Calu3 (cell line): ENCODE measurements at regions not wholly inside any gene's neighbourhood (a gene's known extent, or its start where the extent isn't known, plus 50 kb on each side); places are given as distances from the start of the nearest gene placed in this dataset.

Experiments
- BruUV-seq: library from RNA; stranded (reverse); fragments of 400-500 nt; replicated peaks from 2 replicates; lab custom pipeline; 2021; lab: Mats Ljungman, UMichigan
- CTCF ChIA-PET: fragments of 300-600 bp; sonication (Branson Sonifier 250); formaldehyde crosslinking; loops from one replicate; lab custom pipeline; 2022; ENCODE audit warnings: antibody characterized with exemption; lab: Charles Lee
- DNase-seq: peaks from one replicate; pipeline ENCODE4 v3.0.0; 2022
- H3K27ac Mint-ChIP-seq: one replicate; pipeline ENCODE4 v1.8.0; 2022; ENCODE audit warnings: mixed read lengths; ENCODE audit not compliant: unreplicated experiment
- H3K27me3 Mint-ChIP-seq: one replicate; pipeline ENCODE4 v1.8.0; 2022; ENCODE audit warnings: mixed read lengths; ENCODE audit not compliant: unreplicated experiment
- H3K36me3 Mint-ChIP-seq: one replicate; pipeline ENCODE4 v1.8.0; 2022; ENCODE audit warnings: mild to moderate bottlenecking, moderate library complexity, mixed read lengths; ENCODE audit not compliant: insufficient read depth, unreplicated experiment
- H3K4me1 Mint-ChIP-seq: one replicate; pipeline ENCODE4 v1.8.0; 2022; ENCODE audit warnings: mild to moderate bottlenecking, low read depth, mixed read lengths; ENCODE audit not compliant: unreplicated experiment
- H3K4me3 Mint-ChIP-seq: one replicate; pipeline ENCODE4 v1.8.0; 2022; ENCODE audit warnings: mild to moderate bottlenecking, low read depth, moderate library complexity, mixed read lengths; ENCODE audit not compliant: unreplicated experiment
- H3K9me3 Mint-ChIP-seq: one replicate; pipeline ENCODE4 v1.8.0; 2022; ENCODE audit warnings: low read depth, mixed read lengths; ENCODE audit not compliant: unreplicated experiment
- intact Hi-C: fragments of 100-400 bp; cut with micrococcal nuclease; formaldehyde crosslinking; loops from one replicate; pipeline ENCODE4 v1.10.0; 2022; ENCODE audit not compliant: unreplicated experiment
- TF ChIP-seq, protein P1 (sequence below): fragments of 200-600 bp; IDR thresholded peaks from one replicate; pipeline ENCODE4 v1.8.0; 2022; ENCODE audit warnings: antibody characterized with exemption; ENCODE audit not compliant: unreplicated experiment

GRCh38 chr13:44268980-44269379, 104.6 kb upstream of the SERP2 start:
- no peak overlapping the region for H3K27ac Mint-ChIP-seq
- H3K36me3 Mint-ChIP-seq, result no peaks in the 10 kb centered on the region
- intact Hi-C loops, result no loop called here
- no peak for DNase-seq
- CTCF ChIA-PET, result no interaction called here
- peaks cover 6% of the 10 kb centered on the region for H3K9me3 Mint-ChIP-seq
- no peak overlapping the region for H3K4me3 Mint-ChIP-seq
- H3K27me3 Mint-ChIP-seq, result no peaks in the 10 kb centered on the region
- peaks cover 10% of the 10 kb centered on the region for H3K4me1 Mint-ChIP-seq
- no TSS peak for BruUV-seq
- TF ChIP-seq, protein P1, sequence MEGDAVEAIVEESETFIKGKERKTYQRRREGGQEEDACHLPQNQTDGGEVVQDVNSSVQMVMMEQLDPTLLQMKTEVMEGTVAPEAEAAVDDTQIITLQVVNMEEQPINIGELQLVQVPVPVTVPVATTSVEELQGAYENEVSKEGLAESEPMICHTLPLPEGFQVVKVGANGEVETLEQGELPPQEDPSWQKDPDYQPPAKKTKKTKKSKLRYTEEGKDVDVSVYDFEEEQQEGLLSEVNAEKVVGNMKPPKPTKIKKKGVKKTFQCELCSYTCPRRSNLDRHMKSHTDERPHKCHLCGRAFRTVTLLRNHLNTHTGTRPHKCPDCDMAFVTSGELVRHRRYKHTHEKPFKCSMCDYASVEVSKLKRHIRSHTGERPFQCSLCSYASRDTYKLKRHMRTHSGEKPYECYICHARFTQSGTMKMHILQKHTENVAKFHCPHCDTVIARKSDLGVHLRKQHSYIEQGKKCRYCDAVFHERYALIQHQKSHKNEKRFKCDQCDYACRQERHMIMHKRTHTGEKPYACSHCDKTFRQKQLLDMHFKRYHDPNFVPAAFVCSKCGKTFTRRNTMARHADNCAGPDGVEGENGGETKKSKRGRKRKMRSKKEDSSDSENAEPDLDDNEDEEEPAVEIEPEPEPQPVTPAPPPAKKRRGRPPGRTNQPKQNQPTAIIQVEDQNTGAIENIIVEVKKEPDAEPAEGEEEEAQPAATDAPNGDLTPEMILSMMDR, result no peak

DNA sequence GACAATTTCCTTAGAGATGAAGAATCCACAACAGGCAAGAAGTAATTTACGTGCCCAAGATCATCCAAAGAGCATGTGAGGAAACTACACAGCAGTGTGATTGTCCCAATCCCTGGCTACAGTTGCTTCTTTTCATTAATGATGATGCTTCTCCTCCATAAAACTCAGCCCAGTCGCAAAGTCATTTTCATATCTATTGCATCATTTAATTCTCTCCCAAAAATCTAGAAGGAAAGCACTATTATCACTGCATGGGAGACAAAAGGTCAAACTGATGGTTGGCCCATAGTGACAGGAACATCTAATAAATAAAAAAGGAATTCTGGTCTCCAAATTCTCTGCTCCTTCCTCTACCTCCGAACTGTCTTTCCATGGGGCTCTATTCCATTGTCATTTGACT, 103.5 kb upstream of the SERP2 start:
- TF ChIP-seq, protein P1, result no peak
- no TSS peak for BruUV-seq
- Mint-ChIP-seq H3K4me3 (no peak overlapping the region), H3K36me3 (no peaks in the 10 kb centered on the region), H3K4me1 (peaks cover 21% of the 10 kb centered on the region), H3K27me3 (no peaks in the 10 kb centered on the region), H3K27ac (no peak overlapping the region), H3K9me3 (peaks cover 6% of the 10 kb centered on the region)
- DNase-seq, result no peak
- intact Hi-C loops, result no loop called here
- CTCF ChIA-PET, result no interaction called here

DNA sequence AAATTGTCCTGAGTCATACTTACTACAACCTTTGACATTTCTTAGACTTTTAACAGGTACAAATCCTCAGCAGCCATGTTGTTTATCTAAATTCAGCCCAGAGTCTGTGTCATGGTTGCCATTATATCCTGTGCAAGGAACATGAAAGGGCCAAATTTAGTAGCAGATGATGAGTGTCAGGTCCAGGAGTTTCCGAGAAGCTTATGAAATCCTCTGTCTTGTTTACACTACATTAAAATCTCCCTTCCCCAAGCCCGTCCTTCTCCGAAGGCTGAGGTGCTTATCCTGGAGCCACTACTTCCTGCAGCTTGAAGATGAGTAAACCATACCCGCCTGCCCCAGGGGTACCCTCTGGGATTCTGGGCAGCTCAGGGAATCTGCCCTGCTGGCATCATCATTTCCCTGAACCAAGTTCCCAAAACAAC, 102.6 kb upstream of the SERP2 start:
- peaks cover 6% of the 10 kb centered on the region for H3K9me3 Mint-ChIP-seq
- no peaks in the 10 kb centered on the region for H3K27me3 Mint-ChIP-seq
- intact Hi-C loops, result no loop called here
- no peaks in the 10 kb centered on the region for H3K36me3 Mint-ChIP-seq
- H3K4me1 Mint-ChIP-seq, result peaks cover 21% of the 10 kb centered on the region
- H3K27ac Mint-ChIP-seq, result no peak overlapping the region
- no TSS peak for BruUV-seq
- TF ChIP-seq, protein P1, result no peak
- DNase-seq, result no peak
- CTCF ChIA-PET, result no interaction called here
- no peak overlapping the region for H3K4me3 Mint-ChIP-seq

GRCh38 chr13:44271473-44271872, 102.2 kb upstream of the SERP2 start:
- Mint-ChIP-seq H3K27ac (no peak overlapping the region), H3K27me3 (no peaks in the 10 kb centered on the region), H3K36me3 (no peaks in the 10 kb centered on the region), H3K4me3 (no peak overlapping the region), H3K4me1 (peaks cover 21% of the 10 kb centered on the region), H3K9me3 (peaks cover 6% of the 10 kb centered on the region)
- TF ChIP-seq, protein P1, result no peak
- BruUV-seq, result no TSS peak
- CTCF ChIA-PET, result no interaction called here
- no peak for DNase-seq
- intact Hi-C loops, result no loop called here
